ENCODE measurements at regions not wholly inside any gene's neighbourhood (a gene's known extent, or its start where the extent isn't known, plus 50 kb on each side); places are given as distances from the start of the nearest gene placed in this dataset.

GRCh38 chr14:42683707-42684106 lies 1077.0 kb downstream of the LRFN5 start:
- no peak for DNase-seq

- no peak for DNase-seq
These were observed 1070.0 kb downstream of the LRFN5 start for GRCh38 chr14:42676636-42677035.

- DNase-seq, result no peak
These were observed 1067.3 kb downstream of the LRFN5 start for GRCh38 chr14:42673963-42674362.

- DNase-seq, result no peak
These were observed 1065.0 kb downstream of the LRFN5 start for GRCh38 chr14:42671636-42672035.

- DNase-seq, result peak; percentile 30
These were observed 1058.4 kb downstream of the LRFN5 start for GRCh38 chr14:42665083-42665482.

- no peak for DNase-seq
These were observed 1057.5 kb downstream of the LRFN5 start for GRCh38 chr14:42664190-42664589.

- no peak for DNase-seq
These were observed 1048.0 kb downstream of the LRFN5 start for GRCh38 chr14:42654707-42655106.

- DNase-seq, result no peak
These were observed 1036.1 kb downstream of the LRFN5 start for GRCh38 chr14:42642787-42643186.

GRCh38 chr14:42633504-42634095 lies 1026.9 kb downstream of the LRFN5 start:
- no peak for DNase-seq

- no peak for DNase-seq
These were observed 1022.9 kb downstream of the LRFN5 start for GRCh38 chr14:42629553-42629952.

GRCh38 chr14:42628602-42629001 lies 1021.9 kb downstream of the LRFN5 start:
- DNase-seq, result no peak

GRCh38 chr14:42626986-42627385 lies 1020.3 kb downstream of the LRFN5 start:
- DNase-seq, result no peak

- DNase-seq, result no peak
These were observed 1018.5 kb downstream of the LRFN5 start for GRCh38 chr14:42624980-42625761.

GRCh38 chr14:42617005-42617404 lies 1010.3 kb downstream of the LRFN5 start:
- no peak for DNase-seq

- no peak for DNase-seq
These were observed 1000.2 kb downstream of the LRFN5 start for GRCh38 chr14:42606839-42607238.

- DNase-seq, result no peak
These were observed 995.7 kb downstream of the LRFN5 start for GRCh38 chr14:42602336-42602845.

- DNase-seq, result no peak
These were observed 965.4 kb downstream of the LRFN5 start for GRCh38 chr14:42572032-42572431.

- DNase-seq, result no peak
These were observed 962.6 kb downstream of the LRFN5 start for GRCh38 chr14:42569227-42569626.

- DNase-seq, result no peak
These were observed 958.9 kb downstream of the LRFN5 start for GRCh38 chr14:42565556-42565955.

GRCh38 chr14:42563313-42563712 lies 956.6 kb downstream of the LRFN5 start:
- DNase-seq, result peak; percentile 14

GRCh38 chr14:42556551-42556950 lies 949.9 kb downstream of the LRFN5 start:
- DNase-seq, result peak; percentile 87

GRCh38 chr14:42555365-42555764 lies 948.7 kb downstream of the LRFN5 start:
- DNase-seq, result no peak

GRCh38 chr14:42554091-42554490 lies 947.4 kb downstream of the LRFN5 start:
- DNase-seq, result no peak

GRCh38 chr14:42550310-42550709 lies 943.6 kb downstream of the LRFN5 start:
- no peak for DNase-seq

GRCh38 chr14:42548349-42548748 lies 941.7 kb downstream of the LRFN5 start:
- DNase-seq, result no peak
